EL (cell line): ENCODE measurements at regions not wholly inside any gene's neighbourhood (a gene's known extent, or its start where the extent isn't known, plus 50 kb on each side); places are given as distances from the start of the nearest gene placed in this dataset.
"Not testable (repeated sequence)": the region's sequence is repeated elsewhere in the genome, so short reads cannot be mapped to it uniquely, and the experiment has no call there.

Experiments used
- DNase-seq: peaks from one replicate; pipeline ENCODE4 v3.0.0-alpha.2; 2016

- DNase-seq: no peak
These were observed 295.5 kb downstream of the RPLP1 start for GRCh38 chr15:69748131-69748530.

GRCh38 chr15:69748576-69749185 lies 296.1 kb downstream of the RPLP1 start:
- DNase-seq: no peak

- no peak for DNase-seq
These were observed 296.7 kb downstream of the RPLP1 start for GRCh38 chr15:69749274-69749673.

DNA sequence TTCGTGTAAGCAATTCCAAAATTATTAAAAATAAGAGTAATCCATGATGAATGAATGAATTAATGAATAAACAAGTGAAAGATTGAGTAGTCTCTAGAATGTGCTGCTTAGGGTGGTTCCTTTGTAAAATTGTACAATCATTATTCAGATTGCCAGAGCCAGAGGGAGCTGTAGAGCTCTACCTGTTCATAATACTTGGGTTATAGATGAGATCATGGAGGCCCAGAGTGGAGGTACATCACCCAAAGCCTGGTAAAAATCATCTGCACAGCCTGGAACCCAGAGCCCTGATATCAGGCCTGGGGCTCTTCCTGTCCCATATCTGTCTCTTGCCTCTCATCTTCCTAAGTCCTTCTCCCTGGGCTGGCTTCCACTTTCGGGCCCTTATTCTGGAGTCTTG lies 297.2 kb downstream of the RPLP1 start:
- DNase-seq: no peak

DNA sequence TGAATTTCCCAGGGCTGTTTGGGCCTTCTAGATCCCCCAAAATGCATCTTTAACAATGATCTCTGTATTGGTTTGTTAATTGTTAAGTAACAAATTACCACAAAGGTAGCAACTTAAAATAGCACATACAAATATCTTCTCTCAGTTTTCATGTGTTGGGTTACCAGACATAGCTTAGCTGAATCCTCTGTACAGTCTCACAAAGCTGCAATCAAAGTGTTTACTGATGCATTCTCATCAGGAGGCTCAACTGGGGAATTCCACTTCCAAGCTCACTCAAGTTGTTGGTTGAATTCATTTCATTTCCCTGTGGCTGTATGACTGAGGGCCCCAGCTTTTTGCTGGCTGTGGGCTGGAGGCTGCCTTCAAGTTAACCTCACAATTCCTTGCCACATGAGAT lies 297.6 kb downstream of the RPLP1 start:
- DNase-seq: no peak

DNA sequence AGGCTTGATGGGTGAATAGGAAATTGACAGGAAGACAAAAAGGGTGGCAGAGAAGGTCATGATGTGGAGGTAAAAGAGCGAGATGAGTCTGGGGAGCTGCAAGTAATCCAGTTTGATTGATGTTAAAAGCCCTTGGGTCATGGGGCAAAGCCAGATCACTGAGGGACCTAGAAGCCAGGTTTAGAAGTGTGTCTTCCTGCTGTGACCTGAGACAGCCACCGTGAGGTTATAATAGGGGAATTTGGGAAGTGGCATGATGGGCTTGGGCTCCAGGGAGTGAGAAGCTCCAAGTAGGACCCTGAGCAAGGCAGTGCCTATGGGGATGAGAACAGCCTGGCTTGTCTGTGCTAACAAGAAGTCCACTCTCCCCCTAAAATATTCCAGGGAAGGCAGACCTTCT lies 298.5 kb downstream of the RPLP1 start:
- no peak for DNase-seq

GRCh38 chr15:69751566-69751965 lies 298.9 kb downstream of the RPLP1 start:
- DNase-seq: peak; percentile 15

- DNase-seq: no peak
These were observed 301.2 kb downstream of the RPLP1 start for GRCh38 chr15:69753867-69754266.

DNA sequence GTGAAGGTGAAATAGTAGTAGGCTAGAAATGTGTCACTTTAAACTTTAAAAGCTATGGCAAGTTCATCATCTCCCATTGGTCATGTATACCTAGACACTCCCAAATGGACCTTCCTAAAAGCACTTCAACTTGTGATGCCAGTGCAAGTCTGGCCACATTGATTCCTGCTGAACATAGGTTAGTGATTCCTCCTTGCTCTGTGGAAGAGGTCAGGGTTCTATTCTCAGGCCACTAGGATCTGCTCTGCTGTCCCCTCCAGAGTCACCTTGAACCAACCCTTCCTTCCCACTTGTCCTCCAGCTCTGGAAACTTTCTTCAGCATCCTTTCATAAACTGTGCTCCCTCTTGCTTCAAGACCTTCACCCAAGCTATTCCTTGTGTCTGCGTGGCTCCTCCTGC lies 301.7 kb downstream of the RPLP1 start:
- no peak for DNase-seq

- DNase-seq: peak; percentile 12
These were observed 303.1 kb downstream of the RPLP1 start for GRCh38 chr15:69755551-69756310.

- DNase-seq: no peak
These were observed 303.8 kb downstream of the RPLP1 start for GRCh38 chr15:69756440-69756839.

DNA sequence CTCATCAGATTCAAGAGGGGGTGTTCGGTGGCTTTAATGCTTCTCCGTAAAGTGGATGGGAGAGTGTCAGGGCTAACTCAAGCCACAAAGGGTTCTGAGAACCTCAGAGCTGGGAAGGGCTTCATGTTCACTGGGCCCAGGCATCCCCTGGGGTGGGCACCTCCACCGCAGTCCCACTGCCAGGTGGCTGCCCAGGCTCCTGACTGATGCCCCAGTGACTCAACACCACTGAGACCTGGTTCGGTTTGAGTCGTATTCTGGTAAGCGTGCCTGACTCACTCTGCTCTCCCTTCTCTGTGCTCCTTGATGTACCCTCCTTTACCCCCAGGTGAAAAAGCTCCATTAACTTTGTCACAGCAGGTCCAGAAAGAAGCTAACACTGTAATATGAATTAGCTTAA lies 304.6 kb downstream of the RPLP1 start:
- DNase-seq: no peak

DNA sequence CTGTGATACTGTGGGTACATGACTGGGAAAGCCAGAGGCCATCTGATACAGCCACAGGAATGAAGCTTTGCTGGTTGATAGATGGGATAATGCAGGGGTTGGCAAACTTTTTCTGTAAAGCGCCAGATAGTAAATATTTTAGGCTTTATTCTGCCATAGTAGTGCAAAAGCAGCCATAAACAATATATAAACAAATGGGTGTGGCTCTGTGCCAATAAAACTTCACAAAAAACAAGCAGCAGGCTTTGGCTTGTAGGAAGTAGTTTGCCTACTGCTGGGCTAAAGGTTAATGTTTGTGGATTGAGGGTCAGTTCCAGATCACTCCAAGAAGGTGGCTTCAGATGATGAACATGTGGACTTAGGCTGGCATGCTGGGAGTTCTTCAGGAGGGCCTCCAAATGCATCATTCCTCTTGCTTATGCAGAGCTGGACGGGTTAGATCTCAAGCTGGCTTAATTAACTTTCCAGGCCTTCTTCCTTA lies 305.7 kb downstream of the RPLP1 start:
- DNase-seq: peak; percentile 47

DNA sequence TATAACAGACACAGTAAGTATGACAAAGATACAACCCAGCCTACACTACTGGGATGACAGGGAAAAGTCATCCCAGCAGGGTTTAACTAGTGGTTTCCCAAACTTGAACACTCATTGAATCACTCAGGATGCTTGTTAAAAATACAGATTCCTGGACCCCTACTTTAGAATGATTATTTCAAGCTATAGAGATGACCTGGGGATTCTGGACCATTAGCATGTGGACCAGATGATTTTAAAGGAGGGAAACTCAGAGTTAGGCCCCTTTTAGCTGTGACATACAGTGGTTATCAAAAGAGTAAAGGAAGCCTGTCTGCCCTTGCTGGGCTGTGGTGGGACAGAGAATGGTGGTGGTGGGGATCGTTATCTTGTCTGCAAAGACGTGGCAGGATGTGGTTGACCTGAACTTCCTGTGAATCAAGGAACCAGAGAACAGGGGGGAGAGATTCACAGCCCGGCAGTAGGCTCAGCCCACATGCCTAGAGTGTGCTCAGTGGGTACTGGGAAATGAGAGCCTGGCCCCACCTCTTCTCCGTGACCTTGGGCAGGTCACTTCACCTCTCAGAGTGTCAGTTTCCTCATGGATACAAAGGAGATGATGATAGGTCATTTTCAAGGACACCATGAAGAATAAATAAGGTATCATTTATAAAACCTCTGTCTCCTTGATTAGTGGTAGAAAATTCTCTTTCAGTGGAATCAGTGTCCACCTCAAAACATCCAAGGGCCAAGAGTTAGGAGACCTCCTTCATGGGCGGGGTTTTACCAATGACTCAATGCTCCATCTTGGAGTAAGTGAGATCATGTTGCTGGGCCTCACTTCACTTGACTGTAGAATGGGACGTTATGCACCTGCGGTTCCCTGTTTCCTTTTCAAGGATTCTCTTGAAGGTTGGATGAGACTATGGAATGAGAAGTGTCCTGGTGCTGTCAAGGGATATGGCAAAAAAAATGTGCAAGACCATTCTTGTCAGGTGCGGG lies 306.5 kb downstream of the RPLP1 start:
- DNase-seq: peak; percentile 76

DNA sequence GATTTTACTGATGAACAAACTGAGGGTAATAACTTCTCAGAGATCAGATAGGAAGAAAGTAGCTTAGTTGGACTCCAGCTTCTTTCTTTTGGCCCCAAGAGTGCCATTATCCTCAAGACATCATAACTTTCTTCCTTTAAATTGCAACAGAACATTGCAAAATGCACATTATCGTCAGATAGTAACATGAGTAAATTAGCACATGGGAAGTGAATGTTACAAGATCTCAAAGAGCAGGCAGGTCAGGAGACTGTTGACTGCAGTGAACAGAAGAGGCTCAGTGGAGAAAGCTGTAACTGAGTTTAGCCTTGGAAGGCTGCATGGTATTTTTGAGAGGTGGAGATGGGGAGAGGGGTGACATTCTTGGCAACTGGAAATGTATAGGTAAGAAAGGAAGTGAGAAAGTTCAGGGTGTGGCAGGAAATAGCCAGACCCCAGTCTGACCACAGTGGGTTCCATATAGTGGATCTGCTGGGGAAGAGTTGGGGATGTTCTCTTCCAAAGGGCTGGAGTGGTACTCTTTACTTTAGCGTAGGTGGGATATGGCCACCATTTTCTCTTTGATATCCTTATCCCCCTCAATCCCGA lies 307.7 kb downstream of the RPLP1 start:
- DNase-seq: no peak

GRCh38 chr15:69760890-69761568 lies 308.4 kb downstream of the RPLP1 start:
- peak; percentile 98 for DNase-seq

GRCh38 chr15:69762373-69763148 lies 309.9 kb downstream of the RPLP1 start:
- DNase-seq: no peak

DNA sequence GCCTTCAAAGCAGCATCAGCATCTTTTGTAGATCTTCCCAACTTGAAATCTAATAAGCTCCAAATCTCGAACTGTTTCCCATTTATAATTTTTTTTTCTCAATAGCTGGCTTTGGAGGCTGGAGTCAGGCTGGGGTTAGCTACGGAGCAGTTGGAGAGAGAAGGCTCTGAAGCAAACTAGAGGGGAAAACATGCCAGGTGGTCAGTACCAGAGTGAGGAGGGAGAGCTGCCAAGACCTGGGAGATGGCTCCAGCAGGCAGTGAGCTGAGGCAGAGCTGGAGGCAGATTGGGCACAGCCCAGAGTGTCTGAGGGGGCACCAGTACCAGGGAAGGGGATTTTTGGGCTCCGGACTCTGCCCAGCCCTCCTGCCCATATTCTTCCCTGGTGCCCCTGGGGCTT lies 311.2 kb downstream of the RPLP1 start:
- DNase-seq: no peak

DNA sequence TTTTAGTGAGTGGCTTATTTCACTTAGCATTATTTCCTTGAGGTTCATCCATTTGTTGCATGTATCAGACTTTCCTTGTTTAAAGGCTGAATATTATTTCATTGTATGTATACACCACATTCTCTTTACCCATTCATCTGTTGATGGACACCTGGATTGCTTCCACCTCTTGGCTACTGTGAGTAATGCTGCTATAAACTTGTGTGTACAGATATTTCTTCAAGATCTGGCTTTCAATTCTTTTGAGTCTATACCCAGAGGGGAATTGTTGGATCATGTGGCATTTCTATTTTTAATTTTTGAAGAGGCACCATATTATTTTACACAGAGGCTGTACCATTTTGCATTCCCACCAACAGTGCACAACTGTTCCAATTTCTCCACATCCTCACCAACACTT lies 313.5 kb downstream of the RPLP1 start:
- no peak for DNase-seq

DNA sequence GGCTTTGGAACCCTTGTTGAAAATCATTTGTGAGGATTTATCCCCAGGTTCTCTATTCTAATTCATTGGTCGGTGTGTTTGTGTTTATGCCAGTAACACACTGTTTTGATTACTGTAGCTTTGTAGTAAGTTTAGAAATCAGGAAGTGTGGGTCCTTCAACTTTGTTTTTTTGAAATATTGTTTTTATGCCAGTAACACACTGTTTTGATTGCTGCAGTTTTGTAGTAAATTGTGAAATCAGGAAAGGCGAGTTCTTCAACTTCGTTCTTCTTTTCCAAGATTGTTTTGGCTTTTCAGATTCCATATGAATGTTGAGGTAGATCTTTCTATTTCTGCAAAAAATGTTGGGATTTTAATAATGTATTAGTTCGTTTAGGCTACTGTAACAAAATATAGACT lies 314.6 kb downstream of the RPLP1 start:
- no peak for DNase-seq

GRCh38 chr15:69769336-69769735 lies 316.7 kb downstream of the RPLP1 start:
- DNase-seq: not testable (repeated sequence)

GRCh38 chr15:69774258-69774657 lies 321.6 kb downstream of the RPLP1 start:
- DNase-seq: not testable (repeated sequence)
